Pancreas (tissue), 10 donors: ENCODE measurements at regions not wholly inside any gene's neighbourhood (a gene's known extent, or its start where the extent isn't known, plus 50 kb on each side); places are given as distances from the start of the nearest gene placed in this dataset.

Experiments used
- ATAC-seq, 4 donors: fragments of 200-7000 bp; cut with Tn5 transposase; one replicate each; pipeline versions ENCODE4 v1.8.0 to v1.9.1; 2020; ENCODE audit warnings: mild to moderate bottlenecking in 4 of 4, moderate library complexity in 4 of 4
- DNase-seq, 6 donors: peaks; one replicate each; pipeline ENCODE4 v3.0.0-alpha.2; 2020
- FAIRE-seq: peaks from 2 replicates; lab custom pipeline; 2012; peaks lifted over from hg19 to GRCh38; lab: Jason Lieb, UNC
- H3K27ac ChIP-seq, 4 donors: fragments of 200-600 bp; sonication (generic); 1 replicate in 3 of 4; 2 replicates in 1 of 4; pipeline versions ENCODE4 v1.5.0 to v1.8.0; 2020
- H3K27me3 ChIP-seq, 4 donors: fragments of 200-600 bp; one replicate each; pipeline ENCODE4 v1.8.0; 2021
- H3K36me3 ChIP-seq, 3 donors: fragments of 200-600 bp; sonication (generic) in 1 of 3; one replicate each; pipeline versions ENCODE4 v1.5.0 to v1.8.0; 2020 to 2021
- H3K4me1 ChIP-seq, 3 donors: fragments of 200-600 bp; one replicate each; pipeline ENCODE4 v1.8.0; 2021
- H3K4me3 ChIP-seq, 4 donors: fragments of 200-600 bp; sonication (generic) in 2 of 4; one replicate each; pipeline versions ENCODE4 v1.5.0 to v1.8.0; 2020 to 2021
- H3K9me3 ChIP-seq, 4 donors: fragments of 200-600 bp; one replicate each; pipeline ENCODE4 v1.8.0; 2021
- CTCF ChIP-seq, 4 donors: fragments of 200-600 bp; sonication (generic) in 3 of 4; IDR thresholded peaks; one replicate each; pipeline versions ENCODE4 v1.5.0 to v1.8.0; 2021; ENCODE audit warnings: antibody characterized with exemption in 4 of 4
- WGBS, 2 donors: extraction: QIAGEN DNeasy Blood & Tissue Kit; methylation state at CpG; one replicate each; pipeline ENCODE4 v1.1.7; 2013; 5-methylcytosine and 5-hydroxymethylcytosine counted together
- intact Hi-C, 3 donors: fragments of 100-400 bp; cut with DNase I; formaldehyde crosslinking; loops; one replicate each; pipeline versions ENCODE4 v1.11.1 to v1.14.2; 2022
- donor health status: healthy with polysubstance abuse.
- donor health status: DM: no; HTN: no; CAD: no; lungs with moderate emphysema.
- donor health status: DM: no; HTN: no; CAD: no.
- donor health status: control.
- donor health status: control.
- donor health status: Bipolar disorder and iron deficiency.
- donor health status: DM: yes; HTN: yes; CAD: no.
- donor health status: DM: no; HTN: no; CAD: no.
- donor health status: DM: no; HTN: no; CAD: no.
- donor health status: DM: yes; HTN: yes; CAD: no.

- FAIRE-seq (no peak), ATAC-seq (no peak), DNase-seq (no peak)
- intact Hi-C loops: no loop called here
- no peaks in the 10 kb centered on the region for H3K9me3 ChIP-seq
- H3K36me3 ChIP-seq: no peaks in the 10 kb centered on the region
- 80 to 83% methylated on average over 3 of the region's 3 CpGs for WGBS, 2 donors
- no peak for TF ChIP-seq CTCF (IDR thresholded peaks at IDR 0.05)
- no peak overlapping the region for H3K27ac ChIP-seq
- H3K27me3 ChIP-seq: no peaks in the 10 kb centered on the region
- no peaks in the 10 kb centered on the region for H3K4me1 ChIP-seq
- no peak overlapping the region for H3K4me3 ChIP-seq
These were observed 128.2 kb downstream of the TMEM30B start for GRCh38 chr14:61152851-61153364.

GRCh38 chr14:61151251-61151650 is 129.9 kb downstream of the TMEM30B start:
- Histone ChIP-seq H3K4me1 (no peaks in the 10 kb centered on the region), H3K4me3 (no peak overlapping the region), H3K27me3 (no peaks in the 10 kb centered on the region), H3K9me3 (no peaks in the 10 kb centered on the region), H3K27ac (no peak overlapping the region), H3K36me3 (no peaks in the 10 kb centered on the region)
- TF ChIP-seq CTCF (IDR thresholded peaks at IDR 0.05): no peak
- WGBS, 2 donors: 85 to 90% methylated on average over 4 of the region's 4 CpGs
- ATAC-seq (no peak), DNase-seq (no peak), FAIRE-seq (no peak)
- intact Hi-C loops: no loop called here

- DNase-seq: no peak
- FAIRE-seq: no peak
- ATAC-seq: no peak
- Histone ChIP-seq H3K36me3 (no peaks in the 10 kb centered on the region), H3K27ac (no peak overlapping the region), H3K27me3 (no peaks in the 10 kb centered on the region), H3K4me3 (no peak overlapping the region), H3K9me3 (no peaks in the 10 kb centered on the region), H3K4me1 (no peaks in the 10 kb centered on the region)
- intact Hi-C loops: no loop called here
- no peak for TF ChIP-seq CTCF (IDR thresholded peaks at IDR 0.05)
- 63 to 74% methylated on average over 3 of the region's 3 CpGs for WGBS, 2 donors
These were observed 130.3 kb downstream of the TMEM30B start for GRCh38 chr14:61150851-61151250.

- TF ChIP-seq CTCF (IDR thresholded peaks at IDR 0.05): no peak
- FAIRE-seq (no peak), DNase-seq (no peak), ATAC-seq (no peak)
- no peak overlapping the region for H3K4me3 ChIP-seq
- no peaks in the 10 kb centered on the region for H3K4me1 ChIP-seq
- H3K27me3 ChIP-seq: no peaks in the 10 kb centered on the region
- H3K36me3 ChIP-seq: no peaks in the 10 kb centered on the region
- no peak overlapping the region for H3K27ac ChIP-seq
- no peaks in the 10 kb centered on the region for H3K9me3 ChIP-seq
- intact Hi-C loops: no loop called here
These were observed 131.2 kb downstream of the TMEM30B start for GRCh38 chr14:61149896-61150295.

- ATAC-seq (no peak), FAIRE-seq (no peak), DNase-seq (no peak)
- 87 to 97% methylated on average over 4 of the region's 4 CpGs for WGBS, 2 donors
- intact Hi-C loops: no loop called here
- Histone ChIP-seq H3K4me1 (no peaks in the 10 kb centered on the region), H3K4me3 (no peak overlapping the region), H3K36me3 (no peaks in the 10 kb centered on the region), H3K9me3 (no peaks in the 10 kb centered on the region), H3K27me3 (no peaks in the 10 kb centered on the region), H3K27ac (no peak overlapping the region)
- no peak for TF ChIP-seq CTCF (IDR thresholded peaks at IDR 0.05)
These were observed 132.3 kb downstream of the TMEM30B start for GRCh38 chr14:61148742-61149350.
